Esophagus muscularis mucosa (tissue), 3 donors: ENCODE measurements at regions not wholly inside any gene's neighbourhood (a gene's known extent, or its start where the extent isn't known, plus 50 kb on each side); places are given as distances from the start of the nearest gene placed in this dataset.

Experiments used
- POLR2A ChIP-seq: fragments of 450-650 bp; IDR thresholded peaks from one replicate; pipeline ENCODE4 v1.6.1; 2017; ENCODE audit warnings: antibody characterized with exemption, moderate library complexity, mild to moderate bottlenecking, low read depth
- TF ChIP-seq, protein P1 (sequence below), 3 experiments: fragments of 200-600 bp in 2 of 3; fragments of 450-650 bp in 1 of 3; sonication (generic) in 2 of 3; IDR thresholded peaks; one replicate each; pipeline ENCODE4 v1.5.1; 2017 to 2019; ENCODE audit warnings: antibody characterized with exemption in 3 of 3, mild to moderate bottlenecking in 2 of 3, moderate library complexity in 1 of 3

DNA sequence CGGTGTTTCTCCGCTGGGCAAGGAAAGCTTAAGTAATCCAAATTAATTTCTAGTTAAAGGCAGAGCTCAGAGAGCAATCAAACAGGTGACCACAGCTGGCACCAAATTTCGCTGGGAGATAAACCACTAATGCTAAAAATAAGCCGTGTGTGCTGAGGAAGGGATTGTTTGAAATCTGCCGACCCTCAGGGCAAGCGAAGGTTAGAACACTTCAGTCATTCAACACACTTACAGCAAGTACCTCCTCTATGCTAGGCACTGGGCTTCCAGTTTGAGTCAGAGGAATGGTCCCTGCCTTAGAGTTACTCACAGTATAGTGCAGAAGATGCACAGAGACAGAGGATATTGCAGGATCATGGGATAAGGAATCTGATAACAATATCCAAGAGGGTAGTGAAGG is 467.9 kb upstream of the PODXL start:
- TF ChIP-seq, protein P1, sequence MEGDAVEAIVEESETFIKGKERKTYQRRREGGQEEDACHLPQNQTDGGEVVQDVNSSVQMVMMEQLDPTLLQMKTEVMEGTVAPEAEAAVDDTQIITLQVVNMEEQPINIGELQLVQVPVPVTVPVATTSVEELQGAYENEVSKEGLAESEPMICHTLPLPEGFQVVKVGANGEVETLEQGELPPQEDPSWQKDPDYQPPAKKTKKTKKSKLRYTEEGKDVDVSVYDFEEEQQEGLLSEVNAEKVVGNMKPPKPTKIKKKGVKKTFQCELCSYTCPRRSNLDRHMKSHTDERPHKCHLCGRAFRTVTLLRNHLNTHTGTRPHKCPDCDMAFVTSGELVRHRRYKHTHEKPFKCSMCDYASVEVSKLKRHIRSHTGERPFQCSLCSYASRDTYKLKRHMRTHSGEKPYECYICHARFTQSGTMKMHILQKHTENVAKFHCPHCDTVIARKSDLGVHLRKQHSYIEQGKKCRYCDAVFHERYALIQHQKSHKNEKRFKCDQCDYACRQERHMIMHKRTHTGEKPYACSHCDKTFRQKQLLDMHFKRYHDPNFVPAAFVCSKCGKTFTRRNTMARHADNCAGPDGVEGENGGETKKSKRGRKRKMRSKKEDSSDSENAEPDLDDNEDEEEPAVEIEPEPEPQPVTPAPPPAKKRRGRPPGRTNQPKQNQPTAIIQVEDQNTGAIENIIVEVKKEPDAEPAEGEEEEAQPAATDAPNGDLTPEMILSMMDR (IDR thresholded peaks at IDR 0.05), result no peak
- no peak for TF ChIP-seq POLR2A
